Fibroblast of the aortic adventitia (primary cell): ENCODE measurements at regions not wholly inside any gene's neighbourhood (a gene's known extent, or its start where the extent isn't known, plus 50 kb on each side); places are given as distances from the start of the nearest gene placed in this dataset.

Source experiments
- DNase-seq: peaks from one replicate; pipeline ENCODE4 v3.0.0-alpha.2; 2010; ENCODE audit warnings: low read depth
- H3K4me3 ChIP-seq: 2 replicates; pipeline ENCODE4 v1.5.1; 2011; ENCODE audit warnings: low read depth, mild to moderate bottlenecking, control low read depth, low read length, moderate library complexity
- CTCF ChIP-seq: IDR thresholded peaks from 2 replicates; pipeline ENCODE4 v1.5.1; 2011; ENCODE audit warnings: mild to moderate bottlenecking, low read length, control low read depth, inconsistent platforms; ENCODE audit not compliant: insufficient read depth

GRCh38 chr13:58655086-58655485, 1023.5 kb downstream of the PCDH17 start:
- no peak for DNase-seq
- no peak for TF ChIP-seq CTCF

GRCh38 chr13:58660826-58661225, 1029.3 kb downstream of the PCDH17 start:
- no peak for DNase-seq
- H3K4me3 ChIP-seq: no peak overlapping the region
- TF ChIP-seq CTCF: no peak

More at GRCh38 chr13:58655086-58655485, 1023.5 kb downstream of the PCDH17 start:
- H3K4me3 ChIP-seq: no peak overlapping the region

GRCh38 chr13:58666331-58666730, 1034.8 kb downstream of the PCDH17 start:
- TF ChIP-seq CTCF: no peak
- H3K4me3 ChIP-seq: no peak overlapping the region
- no peak for DNase-seq

- DNase-seq: no peak
- no peak for TF ChIP-seq CTCF
- no peak overlapping the region for H3K4me3 ChIP-seq
Measured at GRCh38 chr13:58667096-58667495, 1035.6 kb downstream of the PCDH17 start.

GRCh38 chr13:58680115-58680514, 1048.6 kb downstream of the PCDH17 start:
- TF ChIP-seq CTCF: no peak
- DNase-seq: no peak
- no peak overlapping the region for H3K4me3 ChIP-seq

GRCh38 chr13:58682616-58683015, 1051.1 kb downstream of the PCDH17 start:
- H3K4me3 ChIP-seq: no peak overlapping the region
- no peak for TF ChIP-seq CTCF
- no peak for DNase-seq

- H3K4me3 ChIP-seq: no peak overlapping the region
- no peak for TF ChIP-seq CTCF
- DNase-seq: no peak
Measured at GRCh38 chr13:58687148-58687547, 1055.6 kb downstream of the PCDH17 start.
